Neuronal stem cell (in vitro differentiated cells): ENCODE measurements at regions not wholly inside any gene's neighbourhood (a gene's known extent, or its start where the extent isn't known, plus 50 kb on each side); places are given as distances from the start of the nearest gene placed in this dataset.

Experiments used
- DNase-seq: peaks from one replicate; pipeline ENCODE4 v3.0.0-alpha.2; 2013; ENCODE audit warnings: low spot score
- H2AFZ ChIP-seq: one replicate; pipeline ENCODE4 v1.6.1; 2013; ENCODE audit warnings: mild to moderate bottlenecking, low read length, inconsistent platforms
- H2AK5ac ChIP-seq: 2 replicates; pipeline ENCODE4 v1.6.1; 2013; ENCODE audit warnings: low read depth, mild to moderate bottlenecking, inconsistent platforms, low read length, moderate library complexity, mixed read lengths
- H2BK120ac ChIP-seq: 2 replicates; pipeline ENCODE4 v1.6.1; 2013; ENCODE audit warnings: low read depth, mild to moderate bottlenecking, inconsistent platforms, low read length, moderate library complexity, mixed read lengths
- H2BK12ac ChIP-seq: one replicate; pipeline ENCODE4 v1.6.1; 2013; ENCODE audit warnings: low read length, inconsistent platforms
- H2BK15ac ChIP-seq: 2 replicates; pipeline ENCODE4 v1.6.1; 2013; ENCODE audit warnings: mild to moderate bottlenecking, low read length, inconsistent platforms, mixed read lengths
- H2BK5ac ChIP-seq: one replicate; pipeline ENCODE4 v1.6.1; 2013; ENCODE audit warnings: inconsistent platforms, mild to moderate bottlenecking, low read length, moderate library complexity
- H3K14ac ChIP-seq: one replicate; pipeline ENCODE4 v1.6.1; 2013; ENCODE audit warnings: low read length, inconsistent platforms
- H3K18ac ChIP-seq: 2 replicates; pipeline ENCODE4 v1.6.1; 2013; ENCODE audit warnings: low read length, inconsistent platforms
- H3K23ac ChIP-seq: 2 replicates; pipeline ENCODE4 v1.6.1; 2013; ENCODE audit warnings: low read depth, mild to moderate bottlenecking, mixed read lengths, low read length, inconsistent platforms; ENCODE audit not compliant: poor library complexity
- H3K27ac ChIP-seq: replicated peaks from 3 replicates; pipeline ENCODE4 v1.5.1; 2013; ENCODE audit warnings: low read length, inconsistent platforms
- H3K27me3 ChIP-seq, 3 experiments: 2 replicates each; pipeline ENCODE4 v1.6.1; 2013; ENCODE audit warnings: low read length in 3 of 3, mild to moderate bottlenecking in 2 of 3, inconsistent platforms in 1 of 3, low read depth in 1 of 3, mixed read lengths in 1 of 3, moderate library complexity in 1 of 3; ENCODE audit not compliant: control insufficient read depth in 3 of 3, insufficient read depth in 3 of 3
- H3K36me3 ChIP-seq, 2 donors: replicated peaks in 1 of 2; 2 replicates each; pipeline ENCODE4 v1.6.1; 2013; ENCODE audit warnings: low read length in 2 of 2; ENCODE audit not compliant: control insufficient read depth in 2 of 2, insufficient read depth in 2 of 2
- H3K4ac ChIP-seq: 2 replicates; pipeline ENCODE4 v1.6.1; 2013; ENCODE audit warnings: inconsistent platforms, mild to moderate bottlenecking, low read length, moderate library complexity
- H3K4me1 ChIP-seq, 2 donors: 1 replicate in 1 of 2; 2 replicates in 1 of 2; pipeline ENCODE4 v1.6.1; 2013; ENCODE audit warnings: low read length in 2 of 2, low read depth in 1 of 2; ENCODE audit not compliant: control insufficient read depth in 2 of 2, insufficient read depth in 1 of 2
- H3K4me2 ChIP-seq: one replicate; pipeline ENCODE4 v1.6.1; 2013; ENCODE audit warnings: mild to moderate bottlenecking, low read length, inconsistent platforms; ENCODE audit not compliant: insufficient read depth, poor library complexity, severe bottlenecking
- H3K4me3 ChIP-seq, 2 donors: 2 replicates each; pipeline ENCODE4 v1.5.1; 2013; ENCODE audit warnings: low read length in 2 of 2, mild to moderate bottlenecking in 2 of 2, inconsistent platforms in 1 of 2, moderate library complexity in 1 of 2
- H3K79me1 ChIP-seq: one replicate; pipeline ENCODE4 v1.6.1; 2013; ENCODE audit warnings: low read depth, mild to moderate bottlenecking, inconsistent platforms, low read length, moderate library complexity
- H3K9ac ChIP-seq: one replicate; pipeline ENCODE4 v1.6.1; 2013; ENCODE audit warnings: mild to moderate bottlenecking, low read depth, low read length, inconsistent platforms; ENCODE audit not compliant: poor library complexity
- H3K9me3 ChIP-seq, 2 donors: replicated peaks in 1 of 2; 2 replicates each; pipeline versions ENCODE3 to v1.6.1; 2013; ENCODE audit warnings: low read length in 2 of 2, mild to moderate bottlenecking in 2 of 2, inconsistent platforms in 1 of 2, low read depth in 1 of 2, mixed read lengths in 1 of 2, moderate library complexity in 1 of 2; ENCODE audit not compliant: control insufficient read depth in 2 of 2, insufficient read depth in 1 of 2
- H4K8ac ChIP-seq: one replicate; pipeline ENCODE4 v1.6.1; 2013; ENCODE audit warnings: low read depth, mild to moderate bottlenecking, inconsistent platforms, low read length, moderate library complexity
- H4K91ac ChIP-seq: one replicate; pipeline ENCODE4 v1.6.1; 2013; ENCODE audit warnings: low read length, low read depth, mild to moderate bottlenecking, inconsistent platforms; ENCODE audit not compliant: poor library complexity
- WGBS, 2 donors: extraction: QIAGEN DNeasy Blood & Tissue Kit; methylation state at CpG; one replicate each; pipeline ENCODE4 v1.1.7; 2013; ENCODE audit warnings: missing lambda C conversion rate in 2 of 2, mixed read lengths in 1 of 2; ENCODE audit not compliant: insufficient read length in 2 of 2, insufficient replicate concordance in 1 of 2; ENCODE audit errors: extremely low coverage in 2 of 2; 5-methylcytosine and 5-hydroxymethylcytosine counted together

- no peak overlapping the region for H3K18ac ChIP-seq
- H3K4me2 ChIP-seq, result no peak overlapping the region
- peaks cover 0 to 1% of the 10 kb centered on the region in 2 donors for H3K4me1 ChIP-seq
- no peak overlapping the region for H2AK5ac ChIP-seq
- DNase-seq, result no peak
- no peak overlapping the region for H4K91ac ChIP-seq
- H3K23ac ChIP-seq, result no peak overlapping the region
- H3K27me3 ChIP-seq, result no peaks in the 10 kb centered on the region
- WGBS, 2 donors, result no CpG with 5 or more reads among the region's 2 CpGs
- H2BK15ac ChIP-seq, result no peak overlapping the region
- H3K9me3 ChIP-seq, result peaks cover 0 to 2% of the 10 kb centered on the region in 2 donors
- H2BK5ac ChIP-seq, result no peak overlapping the region
- H3K79me1 ChIP-seq, result no peaks in the 10 kb centered on the region
- no peak overlapping the region for H3K27ac ChIP-seq
- no peak overlapping the region for H4K8ac ChIP-seq
- H2BK12ac ChIP-seq, result no peak overlapping the region
- no peaks in the 10 kb centered on the region for H3K36me3 ChIP-seq
- H2AFZ ChIP-seq, result no peak overlapping the region
- no peak overlapping the region for H2BK120ac ChIP-seq
- no peak overlapping the region for H3K9ac ChIP-seq
- H3K14ac ChIP-seq, result no peak overlapping the region
- no peak overlapping the region for H3K4ac ChIP-seq
- no peak overlapping the region for H3K4me3 ChIP-seq
These were observed 65.2 kb downstream of the HMHB1 start for GRCh38 chr5:143877196-143877595.

- H2AK5ac ChIP-seq, result no peak overlapping the region
- H3K18ac ChIP-seq, result no peak overlapping the region
- H4K91ac ChIP-seq, result no peak overlapping the region
- no peak overlapping the region for H2AFZ ChIP-seq
- peaks cover 0 to 2% of the 10 kb centered on the region in 2 donors for H3K9me3 ChIP-seq
- no peak overlapping the region for H3K23ac ChIP-seq
- no peaks in the 10 kb centered on the region for H3K79me1 ChIP-seq
- H3K4me1 ChIP-seq, result peaks cover 0 to 1% of the 10 kb centered on the region in 2 donors
- H3K4me2 ChIP-seq, result no peak overlapping the region
- no peaks in the 10 kb centered on the region for H3K36me3 ChIP-seq
- H3K4ac ChIP-seq, result no peak overlapping the region
- no peak overlapping the region for H3K27ac ChIP-seq
- H2BK15ac ChIP-seq, result no peak overlapping the region
- no CpG with 5 or more reads among the region's 5 CpGs for WGBS, 2 donors
- DNase-seq, result no peak
- no peak overlapping the region for H3K9ac ChIP-seq
- no peak overlapping the region for H3K4me3 ChIP-seq
- H2BK12ac ChIP-seq, result no peak overlapping the region
- H4K8ac ChIP-seq, result no peak overlapping the region
- H2BK120ac ChIP-seq, result no peak overlapping the region
- H3K14ac ChIP-seq, result no peak overlapping the region
- no peak overlapping the region for H2BK5ac ChIP-seq
- no peaks in the 10 kb centered on the region for H3K27me3 ChIP-seq
These were observed 66.5 kb downstream of the HMHB1 start for GRCh38 chr5:143878430-143878829.

- Histone ChIP-seq H2AFZ (no peak overlapping the region), H3K36me3 (no peaks in the 10 kb centered on the region), H3K4me1 (peaks cover 0 to 1% of the 10 kb centered on the region in 2 donors), H3K4ac (no peak overlapping the region), H4K8ac (no peak overlapping the region), H3K4me3 (no peak overlapping the region), H2BK120ac (no peak overlapping the region), H3K18ac (no peak overlapping the region), H3K14ac (no peak overlapping the region), H2BK5ac (no peak overlapping the region), H2BK12ac (no peak overlapping the region), H3K27ac (no peak overlapping the region), H3K23ac (no peak overlapping the region), H3K27me3 (no peaks in the 10 kb centered on the region), H3K4me2 (no peak overlapping the region), H4K91ac (no peak overlapping the region), H3K79me1 (no peaks in the 10 kb centered on the region), H2BK15ac (no peak overlapping the region), H3K9ac (no peak overlapping the region), H3K9me3 (peaks cover 0 to 2% of the 10 kb centered on the region in 2 donors), H2AK5ac (no peak overlapping the region)
- no CpG with 5 or more reads among the region's 3 CpGs for WGBS, 2 donors
- DNase-seq, result no peak
These were observed 67.7 kb downstream of the HMHB1 start for GRCh38 chr5:143879646-143880045.

GRCh38 chr5:143880178-143880577 is 68.2 kb downstream of the HMHB1 start:
- H3K4ac ChIP-seq, result no peak overlapping the region
- H3K4me2 ChIP-seq, result no peak overlapping the region
- H3K4me3 ChIP-seq, result no peak overlapping the region
- no peak for DNase-seq
- no peak overlapping the region for H2BK120ac ChIP-seq
- H2BK5ac ChIP-seq, result no peak overlapping the region
- no peak overlapping the region for H4K8ac ChIP-seq
- H3K36me3 ChIP-seq, result no peaks in the 10 kb centered on the region
- H3K9ac ChIP-seq, result no peak overlapping the region
- no peak overlapping the region for H2BK12ac ChIP-seq
- no peak overlapping the region for H3K18ac ChIP-seq
- no peak overlapping the region for H2AK5ac ChIP-seq
- H3K14ac ChIP-seq, result no peak overlapping the region
- WGBS, 2 donors, result no CpG with 5 or more reads among the region's 6 CpGs
- no peak overlapping the region for H2BK15ac ChIP-seq
- H3K27me3 ChIP-seq, result no peaks in the 10 kb centered on the region
- no peak overlapping the region for H4K91ac ChIP-seq
- peaks cover 0 to 1% of the 10 kb centered on the region in 2 donors for H3K4me1 ChIP-seq
- no peak overlapping the region for H3K23ac ChIP-seq
- no peak overlapping the region for H2AFZ ChIP-seq
- H3K79me1 ChIP-seq, result no peaks in the 10 kb centered on the region
- H3K27ac ChIP-seq, result no peak overlapping the region
- peaks cover 0 to 2% of the 10 kb centered on the region in 2 donors for H3K9me3 ChIP-seq
